GM19395 (cell line): ENCODE measurements at regions not wholly inside any gene's neighbourhood (a gene's known extent, or its start where the extent isn't known, plus 50 kb on each side); places are given as distances from the start of the nearest gene placed in this dataset.

Experiments
- ATAC-seq: cut with Tn5 transposase; IDR thresholded peaks from one replicate; pipeline ENCODE4 v1.9.1; 2021; ENCODE audit warnings: mild to moderate bottlenecking, moderate library complexity; ENCODE audit not compliant: unreplicated experiment

GRCh38 chr10:113454341-113455061 lies 98.4 kb upstream of the HABP2 start:
- no peak for ATAC-seq

GRCh38 chr10:113455947-113456346 lies 96.9 kb upstream of the HABP2 start:
- no peak for ATAC-seq

GRCh38 chr10:113456741-113457140 lies 96.1 kb upstream of the HABP2 start:
- no peak for ATAC-seq

- no peak for ATAC-seq
Measured at GRCh38 chr10:113457408-113457807, 95.4 kb upstream of the HABP2 start.

- no peak for ATAC-seq
Measured at GRCh38 chr10:113458451-113458850, 94.4 kb upstream of the HABP2 start.

- no peak for ATAC-seq
Measured at GRCh38 chr10:113458944-113459343, 93.9 kb upstream of the HABP2 start.

- no peak for ATAC-seq
Measured at GRCh38 chr10:113459626-113460280, 93.1 kb upstream of the HABP2 start.

- ATAC-seq = no peak
Measured at GRCh38 chr10:113463083-113463482, 89.8 kb upstream of the HABP2 start.

- no peak for ATAC-seq
Measured at GRCh38 chr10:113463777-113464176, 89.1 kb upstream of the HABP2 start.

- no peak for ATAC-seq
Measured at GRCh38 chr10:113469796-113470195, 83.1 kb upstream of the HABP2 start.

- no peak for ATAC-seq
Measured at GRCh38 chr10:113470372-113471240, 82.2 kb upstream of the HABP2 start.

GRCh38 chr10:113471241-113471996 lies 81.4 kb upstream of the HABP2 start:
- no peak for ATAC-seq

GRCh38 chr10:113473011-113473410 lies 79.8 kb upstream of the HABP2 start:
- no peak for ATAC-seq

- ATAC-seq = no peak
Measured at GRCh38 chr10:113473851-113474250, 79.0 kb upstream of the HABP2 start.

- ATAC-seq = no peak
Measured at GRCh38 chr10:113474752-113475151, 78.1 kb upstream of the HABP2 start.

- ATAC-seq = no peak
Measured at GRCh38 chr10:113475381-113475807, 77.5 kb upstream of the HABP2 start.

GRCh38 chr10:113476191-113476590 lies 76.7 kb upstream of the HABP2 start:
- no peak for ATAC-seq

GRCh38 chr10:113476673-113477072 lies 76.2 kb upstream of the HABP2 start:
- ATAC-seq = no peak

- no peak for ATAC-seq
Measured at GRCh38 chr10:113477451-113477850, 75.4 kb upstream of the HABP2 start.

GRCh38 chr10:113479346-113480080 lies 73.3 kb upstream of the HABP2 start:
- no peak for ATAC-seq
